ENCODE measurements at regions not wholly inside any gene's neighbourhood (a gene's known extent, or its start where the extent isn't known, plus 50 kb on each side); places are given as distances from the start of the nearest gene placed in this dataset.
A peak's percentile ranks its signal among the peaks of the same experiment; 100 is the strongest.

- peak; percentile 77 to 87 (median 81) for TF ChIP-seq CTCF (IDR thresholded peaks at IDR 0.05)
- H3K9me3 ChIP-seq, result no peaks in the 10 kb centered on the region
- H3K27ac ChIP-seq, result no peak overlapping the region
- intact Hi-C loops (cut with DNase I), result loop anchor here (1.0 to 10.0 kb wide), 4 partner anchors 519 to 1155 kb away; partner anchors contain the start of gene SEMA6D
- no peaks in the 10 kb centered on the region for H3K27me3 ChIP-seq
- no peaks in the 10 kb centered on the region for H3K4me1 ChIP-seq
- no peak overlapping the region for H3K4me3 ChIP-seq
- peak in 1 of 2 donors; percentile 85 for DNase-seq (ENCODE audit: low spot score in 2 of 2)
- H3K36me3 ChIP-seq, result no peaks in the 10 kb centered on the region
These were observed 521.3 kb upstream of the SEMA6D start for GRCh38 chr15:47196048-47196447.

GRCh38 chr15:47203993-47204392 is 513.3 kb upstream of the SEMA6D start:
- Histone ChIP-seq H3K27ac (no peak overlapping the region), H3K4me1 (no peaks in the 10 kb centered on the region), H3K36me3 (no peaks in the 10 kb centered on the region), H3K27me3 (no peaks in the 10 kb centered on the region), H3K9me3 (no peaks in the 10 kb centered on the region), H3K4me3 (no peak overlapping the region)
- intact Hi-C loops (cut with DNase I), result no loop called here
- no peak for TF ChIP-seq CTCF (IDR thresholded peaks at IDR 0.05)
- no peak for DNase-seq (ENCODE audit: low spot score in 2 of 2)

- intact Hi-C loops (cut with DNase I), result no loop called here
- no peak overlapping the region for H3K27ac ChIP-seq
- no peak for DNase-seq (ENCODE audit: low spot score in 2 of 2)
- no peak for TF ChIP-seq CTCF (IDR thresholded peaks at IDR 0.05)
- no peaks in the 10 kb centered on the region for H3K27me3 ChIP-seq
- H3K9me3 ChIP-seq, result no peaks in the 10 kb centered on the region
- H3K4me1 ChIP-seq, result no peaks in the 10 kb centered on the region
- no peaks in the 10 kb centered on the region for H3K36me3 ChIP-seq
- H3K4me3 ChIP-seq, result no peak overlapping the region
These were observed 510.8 kb upstream of the SEMA6D start for GRCh38 chr15:47206358-47206978.

GRCh38 chr15:47209591-47209990 is 507.7 kb upstream of the SEMA6D start:
- no peak for TF ChIP-seq CTCF (IDR thresholded peaks at IDR 0.05)
- intact Hi-C loops (cut with DNase I), result no loop called here
- H3K36me3 ChIP-seq, result no peaks in the 10 kb centered on the region
- H3K27me3 ChIP-seq, result no peaks in the 10 kb centered on the region
- no peak for DNase-seq (ENCODE audit: low spot score in 2 of 2)
- no peaks in the 10 kb centered on the region for H3K9me3 ChIP-seq
- no peak overlapping the region for H3K27ac ChIP-seq
- H3K4me1 ChIP-seq, result no peaks in the 10 kb centered on the region
- no peak overlapping the region for H3K4me3 ChIP-seq

GRCh38 chr15:47212222-47213010 is 504.9 kb upstream of the SEMA6D start:
- intact Hi-C loops (cut with DNase I), result no loop called here
- H3K36me3 ChIP-seq, result no peaks in the 10 kb centered on the region
- no peak overlapping the region for H3K4me3 ChIP-seq
- no peaks in the 10 kb centered on the region for H3K27me3 ChIP-seq
- TF ChIP-seq CTCF (IDR thresholded peaks at IDR 0.05), result no peak
- no peak overlapping the region for H3K27ac ChIP-seq
- H3K4me1 ChIP-seq, result no peaks in the 10 kb centered on the region
- no peak for DNase-seq (ENCODE audit: low spot score in 2 of 2)
- H3K9me3 ChIP-seq, result no peaks in the 10 kb centered on the region
